AG09319 (cell line): ENCODE measurements at regions not wholly inside any gene's neighbourhood (a gene's known extent, or its start where the extent isn't known, plus 50 kb on each side); places are given as distances from the start of the nearest gene placed in this dataset.

Source experiments
- DNase-seq: peaks from one replicate; pipeline ENCODE4 v3.0.0-alpha.2; 2010; ENCODE audit warnings: low read depth; ENCODE audit errors: extremely low read depth
- CTCF ChIP-seq: IDR thresholded peaks from 2 replicates; pipeline ENCODE4 v1.5.1; 2011; ENCODE audit warnings: low read depth, mild to moderate bottlenecking, inconsistent platforms, low read length, moderate library complexity

- no peak for TF ChIP-seq CTCF
- no peak for DNase-seq
Measured at GRCh38 chr2:128781166-128781565, 462.5 kb upstream of the HS6ST1 start.

GRCh38 chr2:128781585-128782385 is 463.1 kb upstream of the HS6ST1 start:
- no peak for TF ChIP-seq CTCF
- DNase-seq: no peak

- no peak for DNase-seq
- no peak for TF ChIP-seq CTCF
Measured at GRCh38 chr2:128782411-128783192, 463.9 kb upstream of the HS6ST1 start.

GRCh38 chr2:128783193-128783671 is 464.6 kb upstream of the HS6ST1 start:
- no peak for TF ChIP-seq CTCF
- no peak for DNase-seq

GRCh38 chr2:128783896-128784295 is 465.2 kb upstream of the HS6ST1 start:
- DNase-seq: no peak
- TF ChIP-seq CTCF: no peak

- DNase-seq: no peak
Measured at GRCh38 chr2:128784626-128785306, 466.1 kb upstream of the HS6ST1 start.

More at GRCh38 chr2:128784626-128785306, 466.1 kb upstream of the HS6ST1 start:
- no peak for TF ChIP-seq CTCF
